Testis (tissue), 2 donors: ENCODE measurements at regions not wholly inside any gene's neighbourhood (a gene's known extent, or its start where the extent isn't known, plus 50 kb on each side); places are given as distances from the start of the nearest gene placed in this dataset.

Experiments used
- DNase-seq: peaks from one replicate; pipeline ENCODE4 v3.0.0-alpha.2; 2019
- H3K27ac ChIP-seq, 2 donors: fragments of 200-600 bp; sonication (generic); one replicate each; pipeline ENCODE4 v1.5.1; 2019
- H3K27me3 ChIP-seq: fragments of 200-600 bp; sonication (generic); one replicate; pipeline ENCODE4 v1.5.1; 2019
- H3K36me3 ChIP-seq: fragments of 200-600 bp; sonication (generic); one replicate; pipeline ENCODE4 v1.5.1; 2017; ENCODE audit warnings: low read depth; ENCODE audit errors: missing control alignments
- H3K4me1 ChIP-seq: fragments of 200-600 bp; sonication (generic); one replicate; pipeline ENCODE4 v1.5.1; 2019
- H3K4me3 ChIP-seq, 2 donors: fragments of 200-600 bp; sonication (generic); one replicate each; pipeline ENCODE4 v1.5.1; 2017 to 2019
- H3K9me3 ChIP-seq: fragments of 200-600 bp; sonication (generic); one replicate; pipeline ENCODE4 v1.5.1; 2017
- POLR2A ChIP-seq: fragments of 450-650 bp; IDR thresholded peaks from one replicate; pipeline ENCODE4 v1.6.1; 2017; ENCODE audit warnings: antibody characterized with exemption, mild to moderate bottlenecking, moderate library complexity
- WGBS, 2 donors: methylation state at CpG; one replicate each; pipeline ENCODE4 v1.1.5; 2018; 5-methylcytosine and 5-hydroxymethylcytosine counted together
- intact Hi-C: fragments of 100-400 bp; cut with DNase I; formaldehyde crosslinking; loops from one replicate; pipeline ENCODE4 v1.15.1; 2023; ENCODE audit warnings: low total_unique reads
- TF ChIP-seq, protein P1 (sequence below), 3 experiments: fragments of 450-650 bp in 2 of 3; fragments of 200-600 bp in 1 of 3; sonication (generic) in 1 of 3; IDR thresholded peaks; one replicate each; pipeline ENCODE4 v1.5.1; 2016 to 2019; ENCODE audit warnings: antibody characterized with exemption in 3 of 3, mild to moderate bottlenecking in 2 of 3, moderate library complexity in 1 of 3

DNA sequence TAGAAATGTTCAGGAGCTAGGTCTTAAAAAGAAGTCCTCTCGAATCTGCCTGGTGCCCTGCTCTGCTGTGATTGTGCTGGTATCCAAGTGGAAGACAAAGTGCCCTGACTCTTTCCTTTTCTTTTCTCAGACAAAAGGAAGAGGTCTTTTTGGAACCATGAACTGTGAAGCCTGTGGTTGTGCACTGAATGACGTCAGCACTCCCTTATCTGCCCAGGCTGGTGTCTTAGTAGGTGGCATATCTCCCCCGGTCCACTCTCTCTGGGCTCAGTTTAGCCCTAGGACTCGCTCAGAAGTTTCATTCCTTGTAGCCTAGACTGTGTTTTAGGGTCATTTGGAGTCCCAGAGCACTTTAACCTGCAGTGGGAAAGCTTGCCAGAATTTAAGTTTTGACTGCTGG, 400.3 kb upstream of the CT83 start:
- DNase-seq, result no peak
- intact Hi-C loops, result no loop called here
- Histone ChIP-seq H3K27me3 (no peaks in the 10 kb centered on the region), H3K9me3 (no peaks in the 10 kb centered on the region), H3K36me3 (no peaks in the 10 kb centered on the region), H3K27ac (no peak overlapping the region), H3K4me3 (no peak overlapping the region), H3K4me1 (no peaks in the 10 kb centered on the region)
- TF ChIP-seq, protein P1, sequence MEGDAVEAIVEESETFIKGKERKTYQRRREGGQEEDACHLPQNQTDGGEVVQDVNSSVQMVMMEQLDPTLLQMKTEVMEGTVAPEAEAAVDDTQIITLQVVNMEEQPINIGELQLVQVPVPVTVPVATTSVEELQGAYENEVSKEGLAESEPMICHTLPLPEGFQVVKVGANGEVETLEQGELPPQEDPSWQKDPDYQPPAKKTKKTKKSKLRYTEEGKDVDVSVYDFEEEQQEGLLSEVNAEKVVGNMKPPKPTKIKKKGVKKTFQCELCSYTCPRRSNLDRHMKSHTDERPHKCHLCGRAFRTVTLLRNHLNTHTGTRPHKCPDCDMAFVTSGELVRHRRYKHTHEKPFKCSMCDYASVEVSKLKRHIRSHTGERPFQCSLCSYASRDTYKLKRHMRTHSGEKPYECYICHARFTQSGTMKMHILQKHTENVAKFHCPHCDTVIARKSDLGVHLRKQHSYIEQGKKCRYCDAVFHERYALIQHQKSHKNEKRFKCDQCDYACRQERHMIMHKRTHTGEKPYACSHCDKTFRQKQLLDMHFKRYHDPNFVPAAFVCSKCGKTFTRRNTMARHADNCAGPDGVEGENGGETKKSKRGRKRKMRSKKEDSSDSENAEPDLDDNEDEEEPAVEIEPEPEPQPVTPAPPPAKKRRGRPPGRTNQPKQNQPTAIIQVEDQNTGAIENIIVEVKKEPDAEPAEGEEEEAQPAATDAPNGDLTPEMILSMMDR (IDR thresholded peaks at IDR 0.05), result no peak
- TF ChIP-seq POLR2A, result no peak
- 83 to 100% methylated on average over 1 to 2 of the region's 4 CpGs for WGBS, 2 donors

DNA sequence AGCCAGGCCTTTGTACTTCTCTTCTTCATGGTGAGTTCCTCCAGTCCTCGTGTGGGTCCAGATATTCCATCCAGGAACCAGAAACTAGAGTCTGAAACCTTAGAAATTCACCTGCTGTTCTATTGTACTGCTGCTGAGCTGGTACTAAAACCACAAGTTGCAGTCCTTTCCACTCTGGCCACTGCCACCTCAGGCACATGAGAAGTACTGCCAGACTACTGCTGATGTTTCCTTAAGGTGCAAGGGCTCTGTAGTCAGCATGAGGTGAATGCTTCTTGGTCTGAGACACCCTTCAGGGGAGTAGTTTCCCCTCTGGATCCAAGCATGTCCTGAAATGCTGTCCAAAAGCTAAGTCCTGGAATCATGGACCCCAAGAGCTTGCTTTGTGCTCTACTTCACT, 399.6 kb upstream of the CT83 start:
- Histone ChIP-seq H3K27ac (no peak overlapping the region), H3K4me3 (no peak overlapping the region), H3K36me3 (no peaks in the 10 kb centered on the region), H3K9me3 (no peaks in the 10 kb centered on the region), H3K27me3 (no peaks in the 10 kb centered on the region), H3K4me1 (no peaks in the 10 kb centered on the region)
- TF ChIP-seq, protein P1 (IDR thresholded peaks at IDR 0.05), result no peak
- TF ChIP-seq POLR2A, result no peak
- DNase-seq, result no peak
- 73 to 100% methylated on average over 1 of the region's 1 CpG for WGBS, 2 donors
- intact Hi-C loops, result no loop called here

DNA sequence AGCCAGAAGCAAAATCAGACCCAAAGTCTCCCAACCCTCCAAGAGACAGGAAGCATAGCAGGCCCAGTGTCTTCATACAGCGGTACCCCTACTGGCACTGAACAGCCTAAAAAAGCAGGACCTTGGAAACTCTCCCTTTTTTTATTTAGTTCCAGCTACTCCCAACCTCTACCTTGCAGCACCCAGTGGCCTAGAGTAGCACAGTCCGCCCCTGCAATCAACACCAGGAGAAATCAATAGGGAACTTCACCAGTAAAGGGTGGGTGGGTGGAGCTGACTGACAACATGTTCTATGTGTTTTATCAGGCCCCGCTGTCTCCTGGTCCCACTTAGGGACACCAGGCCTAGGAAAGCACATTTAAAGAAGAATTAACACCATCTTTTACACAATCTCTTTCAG, 378.5 kb upstream of the CT83 start:
- Histone ChIP-seq H3K36me3 (no peaks in the 10 kb centered on the region), H3K9me3 (no peaks in the 10 kb centered on the region), H3K27ac (no peak overlapping the region), H3K4me3 (no peak overlapping the region), H3K27me3 (no peaks in the 10 kb centered on the region), H3K4me1 (no peaks in the 10 kb centered on the region)
- TF ChIP-seq POLR2A, result no peak
- intact Hi-C loops, result no loop called here
- DNase-seq, result no peak
- WGBS, 2 donors, result 80 to 84% methylated on average over 2 to 3 of the region's 3 CpGs

DNA sequence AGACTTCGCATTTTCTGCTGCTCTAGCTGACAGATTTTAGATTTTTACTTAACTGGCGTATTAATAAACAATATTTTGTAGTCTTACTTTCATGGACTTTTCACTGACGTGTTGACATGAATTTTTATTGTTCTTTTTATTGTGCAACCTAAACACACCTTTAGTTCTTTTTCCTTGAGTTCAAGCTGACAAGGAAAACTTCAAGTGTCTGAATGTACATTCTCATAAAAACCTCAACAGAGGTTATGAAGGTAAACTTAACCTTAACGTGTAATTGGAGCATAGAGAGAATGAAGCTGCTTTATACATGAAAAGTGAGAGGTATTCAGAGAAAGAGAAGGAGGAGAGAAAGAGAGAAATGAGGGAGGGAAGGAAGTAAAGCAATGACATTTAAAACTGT, 364.3 kb upstream of the CT83 start:
- no peak for TF ChIP-seq POLR2A
- TF ChIP-seq, protein P1 (IDR thresholded peaks at IDR 0.05), result no peak
- Histone ChIP-seq H3K27ac (no peak overlapping the region), H3K4me1 (no peaks in the 10 kb centered on the region), H3K27me3 (no peaks in the 10 kb centered on the region), H3K36me3 (no peaks in the 10 kb centered on the region), H3K4me3 (no peak overlapping the region), H3K9me3 (no peaks in the 10 kb centered on the region)
- intact Hi-C loops, result no loop called here
- no peak for DNase-seq
- WGBS, 2 donors, result 79 to 91% methylated on average over 4 of the region's 4 CpGs

DNA sequence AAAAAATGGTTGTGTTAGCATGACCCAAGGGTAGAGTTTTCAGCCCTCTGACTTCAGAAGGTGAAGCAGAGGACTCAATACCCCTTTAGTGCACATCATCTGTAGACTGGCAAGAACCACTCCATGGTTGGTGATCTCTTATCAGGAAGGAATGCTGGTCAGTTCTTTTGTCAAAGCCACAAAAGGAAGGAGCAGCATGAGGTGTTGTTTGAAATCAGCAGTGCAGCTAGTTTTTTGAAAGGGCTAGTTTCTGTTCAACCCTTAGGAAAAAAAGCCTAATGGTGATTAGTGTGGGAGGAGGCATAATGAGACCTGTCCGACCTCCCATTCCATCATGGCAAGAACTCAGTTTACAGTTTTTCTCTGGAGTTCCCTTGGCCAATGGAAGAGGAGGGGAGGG, 362.0 kb upstream of the CT83 start:
- DNase-seq, result no peak
- no peak for TF ChIP-seq POLR2A
- TF ChIP-seq, protein P1 (IDR thresholded peaks at IDR 0.05), result no peak
- 73 to 94% methylated on average over 1 of the region's 1 CpG for WGBS, 2 donors
- intact Hi-C loops, result no loop called here
- no peaks in the 10 kb centered on the region for H3K36me3 ChIP-seq
- no peak overlapping the region for H3K27ac ChIP-seq
- no peak overlapping the region for H3K4me3 ChIP-seq
- H3K27me3 ChIP-seq, result no peaks in the 10 kb centered on the region
- no peaks in the 10 kb centered on the region for H3K9me3 ChIP-seq
- no peaks in the 10 kb centered on the region for H3K4me1 ChIP-seq
